K562 (cell line): ENCODE measurements at regions not wholly inside any gene's neighbourhood (a gene's known extent, or its start where the extent isn't known, plus 50 kb on each side); places are given as distances from the start of the nearest gene placed in this dataset.

Source experiments
- ATAC-seq: fragments of 200-7000 bp; cut with Tn5 transposase; 3 replicates; pipeline ENCODE4 v1.9.1; 2020; ENCODE audit warnings: moderate library complexity
- BruUV-seq: library from RNA; stranded (reverse); fragments of 400-500 nt; replicated peaks from 2 replicates; lab custom pipeline; 2021; lab: Mats Ljungman, UMichigan
- CTCF ChIA-PET: fragments of 300-600 bp; formaldehyde crosslinking; extraction: SDS; loops from one replicate; lab custom pipeline; 2021; ENCODE audit warnings: low intra/inter-chr PET ratio; lab: Yijun Ruan, JAX
- POLR2A ChIA-PET: fragments of 300-600, 350-650 bp; sonication (Branson Sonifier 250); formaldehyde crosslinking; extraction: SDS; loops from one replicate; lab custom pipeline; 2021; ENCODE audit warnings: antibody characterized with exemption, inconsistent platforms; lab: Yijun Ruan, JAX
- DNase-seq, 4 experiments: peaks; one replicate each; pipeline versions ENCODE4 v3.0.0 to v3.0.0-alpha.2; 2011 to 2018; ENCODE audit warnings: low spot score in 3 of 4, mixed read lengths in 3 of 4; ENCODE audit errors: extremely low read depth in 1 of 4
- FAIRE-seq: peaks from 2 replicates; lab custom pipeline; 2011; peaks lifted over from hg19 to GRCh38; lab: Jason Lieb, UNC
- H2AFZ ChIP-seq: 2 replicates; pipeline ENCODE4 v1.6.0; 2011; ENCODE audit warnings: low read depth, low read length, control low read depth, inconsistent platforms
- H3K27ac ChIP-seq: fragments of 200-600 bp; 3 replicates; pipeline ENCODE4 v1.8.0; 2011; ENCODE audit warnings: low read depth, mild to moderate bottlenecking, control low read depth, inconsistent platforms, low read length, moderate library complexity, mixed read lengths; ENCODE audit errors: extremely low read depth
- H3K27me3 ChIP-seq, 2 experiments: fragments of 300-600 bp in 1 of 2; 2 replicates in 1 of 2; 3 replicates in 1 of 2; pipeline versions ENCODE4 v1.6.0 to v1.8.0; 2011; ENCODE audit warnings: inconsistent platforms in 2 of 2, low read length in 2 of 2, mild to moderate bottlenecking in 1 of 2, mixed read lengths in 1 of 2, moderate library complexity in 1 of 2; ENCODE audit not compliant: control insufficient read depth in 2 of 2, insufficient read depth in 2 of 2
- H3K36me3 ChIP-seq: fragments of 300-600 bp; 3 replicates; pipeline ENCODE4 v1.8.0; 2011; ENCODE audit warnings: mild to moderate bottlenecking, low read length, inconsistent platforms; ENCODE audit not compliant: control insufficient read depth, insufficient read depth
- H3K4me1 ChIP-seq, 2 experiments: fragments of 200-600 bp in 1 of 2; replicated peaks in 1 of 2; 2 replicates in 1 of 2; 3 replicates in 1 of 2; pipeline versions ENCODE4 v1.5.1 to v1.8.0; 2011; ENCODE audit warnings: inconsistent platforms in 2 of 2, low read length in 2 of 2, mild to moderate bottlenecking in 1 of 2, mixed read lengths in 1 of 2, moderate library complexity in 1 of 2; ENCODE audit not compliant: control insufficient read depth in 2 of 2, insufficient read depth in 2 of 2
- H3K4me2 ChIP-seq: 2 replicates; pipeline ENCODE4 v1.6.1; 2011; ENCODE audit warnings: low read length, control low read depth, inconsistent platforms, mixed read lengths; ENCODE audit not compliant: insufficient read depth
- H3K4me3 ChIP-seq: fragments of 200-600 bp; sonication (generic), shearing (Covaris generic); 2 replicates; pipeline ENCODE4 v1.5.1; 2016; ENCODE audit warnings: control low read depth, inconsistent platforms
- H3K79me2 ChIP-seq: fragments of 200-600 bp; 3 replicates; pipeline ENCODE4 v1.8.0; 2011; ENCODE audit warnings: low read length, inconsistent platforms; ENCODE audit not compliant: control insufficient read depth, insufficient read depth
- H3K9ac ChIP-seq, 2 experiments: 2 replicates each; pipeline versions ENCODE4 v1.6.0 to v1.6.1; 2011; ENCODE audit warnings: low read depth in 2 of 2, low read length in 2 of 2, control low read depth in 1 of 2, inconsistent platforms in 1 of 2, mild to moderate bottlenecking in 1 of 2, mixed read lengths in 1 of 2; ENCODE audit not compliant: insufficient read depth in 1 of 2
- H3K9me1 ChIP-seq: one replicate; pipeline ENCODE4 v1.6.0; 2011; ENCODE audit warnings: inconsistent platforms, mild to moderate bottlenecking, low read length, moderate library complexity; ENCODE audit not compliant: control insufficient read depth, insufficient read depth
- H3K9me3 ChIP-seq: replicated peaks from 2 replicates; pipeline ENCODE4 v1.5.1; 2011; ENCODE audit warnings: low read depth, low read length, inconsistent platforms; ENCODE audit not compliant: control insufficient read depth, insufficient read depth
- H4K20me1 ChIP-seq: replicated peaks from 2 replicates; pipeline ENCODE4 v1.6.1; 2011; ENCODE audit warnings: low read length, inconsistent platforms, mixed read lengths; ENCODE audit not compliant: control insufficient read depth, insufficient read depth
- CBX8 ChIP-seq: fragments of 200-600 bp; sonication (generic); IDR thresholded peaks from 2 replicates; pipeline ENCODE4 v1.6.1; 2012; ENCODE audit warnings: borderline replicate concordance, mixed run types, low read depth, mild to moderate bottlenecking, moderate library complexity, mixed read lengths, low read length, control low read depth, inconsistent platforms; ENCODE audit not compliant: poor library complexity, severe bottlenecking; ENCODE audit errors: extremely low read depth
- EGR1 ChIP-seq: fragments of 450-650 bp; conservative IDR thresholded peaks from 2 replicates; pipeline ENCODE4 v1.6.1; 2017; ENCODE audit warnings: mild to moderate bottlenecking
- ELK3 ChIP-seq: fragments of 450-650 bp; formaldehyde crosslinking; IDR thresholded peaks from 2 replicates; pipeline ENCODE4 v1.4.0; 2020; ENCODE audit warnings: mild to moderate bottlenecking
- KDM4B ChIP-seq, 2 experiments: fragments of 450-650 bp in 1 of 2; sonication (generic) in 1 of 2; IDR thresholded peaks; 2 replicates each; pipeline ENCODE4 v1.6.1; 2016 to 2017; ENCODE audit warnings: borderline replicate concordance in 2 of 2, antibody characterized with exemption in 1 of 2, low read depth in 1 of 2, mild to moderate bottlenecking in 1 of 2
- NFIX ChIP-seq: fragments of 250-450 bp; sonication (Bioruptor Pico); IDR thresholded peaks from 2 replicates; pipeline ENCODE4 v1.4.0; 2020; ENCODE audit warnings: low read depth, mild to moderate bottlenecking, moderate library complexity
- RBBP5 ChIP-seq: fragments of 200-600 bp; sonication (generic); IDR thresholded peaks from 2 replicates; pipeline ENCODE4 v1.6.1; 2012; ENCODE audit warnings: borderline replicate concordance, mild to moderate bottlenecking, low read length, control low read depth, inconsistent platforms; ENCODE audit not compliant: insufficient read depth, poor library complexity, severe bottlenecking
- SMARCE1 ChIP-seq: fragments of 450-650 bp; IDR thresholded peaks from 2 replicates; pipeline ENCODE4 v1.7.1; 2016; ENCODE audit warnings: mild to moderate bottlenecking
- TAF9B ChIP-seq: fragments of 450-650 bp; IDR thresholded peaks from 2 replicates; pipeline ENCODE4 v1.6.1; 2018; ENCODE audit warnings: mild to moderate bottlenecking; ENCODE audit not compliant: partially characterized antibody
- TBL1XR1 ChIP-seq, 2 experiments: IDR thresholded peaks; 2 replicates each; pipeline ENCODE4 v1.6.1; 2012; ENCODE audit warnings: improper control_type of control experiment in 2 of 2, low read length in 2 of 2, mild to moderate bottlenecking in 1 of 2
- TSC22D4 ChIP-seq: fragments of 450-650 bp; IDR thresholded peaks from 2 replicates; pipeline ENCODE4 v1.6.1; 2016; ENCODE audit warnings: missing genetic modification characterization, missing biosample characterization, control low read depth
- ZBTB17 ChIP-seq: fragments of 450-650 bp; formaldehyde crosslinking; IDR thresholded peaks from 2 replicates; pipeline ENCODE4 v1.4.0; 2020; ENCODE audit warnings: mild to moderate bottlenecking
- ZBTB2 ChIP-seq: fragments of 450-650 bp; IDR thresholded peaks from 2 replicates; pipeline ENCODE4 v1.6.1; 2016; ENCODE audit warnings: antibody characterized with exemption
- ZBTB8A ChIP-seq: fragments of 450-650 bp; IDR thresholded peaks from 2 replicates; pipeline ENCODE4 v1.6.1; 2018; ENCODE audit warnings: mild to moderate bottlenecking, moderate library complexity; ENCODE audit not compliant: partially characterized antibody
- ZNF3 ChIP-seq: fragments of 250-450 bp; sonication (Bioruptor Pico); IDR thresholded peaks from 2 replicates; pipeline ENCODE4 v1.5.0; 2021; ENCODE audit warnings: mild to moderate bottlenecking, moderate library complexity
- ZNF785 ChIP-seq: fragments of 250-450 bp; sonication (Bioruptor Pico); IDR thresholded peaks from 2 replicates; pipeline ENCODE4 v1.4.0; 2020; ENCODE audit warnings: mild to moderate bottlenecking
- WGBS: fragments of 100-300 bp; shearing (Covaris generic); methylation state at CpG from one replicate; pipeline ENCODE4 v1.1.6; 2016; ENCODE audit warnings: low coverage, mixed read lengths; ENCODE audit not compliant: insufficient coverage; ENCODE audit errors: missing lambda C conversion rate; 5-methylcytosine and 5-hydroxymethylcytosine counted together
- in situ Hi-C: fragments of 300-500 bp; cut with MboI; formaldehyde crosslinking; loops from 4 replicates; pipeline ENCODE4 v1.15.0; 2018; ENCODE audit warnings: inconsistent platforms, mixed read lengths
- intact Hi-C: fragments of 100-400 bp; cut with micrococcal nuclease; formaldehyde crosslinking; loops from 2 replicates; pipeline ENCODE4 v1.14.2; 2022

DNA sequence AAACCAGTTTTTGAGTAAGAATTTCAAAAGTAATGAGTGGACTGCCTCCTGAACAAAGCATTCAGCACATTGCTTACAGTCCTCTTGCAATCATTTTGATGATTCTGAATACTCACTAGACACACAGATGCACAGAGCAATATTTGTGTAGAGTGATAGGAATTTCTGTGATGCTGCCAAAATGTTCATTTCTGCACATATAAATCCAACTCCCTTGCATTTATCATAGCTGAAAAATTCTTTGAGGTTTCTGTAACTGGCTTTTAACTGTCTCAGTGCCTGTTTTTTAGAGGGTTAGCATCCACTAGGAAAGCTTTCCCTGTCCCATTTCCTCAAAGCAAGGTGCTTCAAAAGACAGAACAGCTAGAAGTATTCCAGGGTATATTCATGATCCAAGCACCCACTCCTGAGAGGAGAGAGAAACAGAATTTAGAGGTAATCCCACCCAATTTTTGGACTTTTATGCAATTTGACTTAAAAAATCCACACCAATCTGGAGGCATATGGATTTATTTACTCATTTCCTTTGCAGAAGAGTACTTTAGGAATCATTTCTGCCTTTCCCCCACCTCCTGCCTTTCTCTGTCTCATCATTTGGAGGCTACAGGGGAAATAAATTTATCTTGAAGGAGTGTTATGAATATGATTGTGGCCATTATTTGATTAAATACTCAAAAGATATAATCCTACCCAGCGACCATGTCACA, 234.5 kb upstream of the SLIT2 start (continued):
- no peak for TF ChIP-seq NFIX (CRISPR knock-in tag)

DNA sequence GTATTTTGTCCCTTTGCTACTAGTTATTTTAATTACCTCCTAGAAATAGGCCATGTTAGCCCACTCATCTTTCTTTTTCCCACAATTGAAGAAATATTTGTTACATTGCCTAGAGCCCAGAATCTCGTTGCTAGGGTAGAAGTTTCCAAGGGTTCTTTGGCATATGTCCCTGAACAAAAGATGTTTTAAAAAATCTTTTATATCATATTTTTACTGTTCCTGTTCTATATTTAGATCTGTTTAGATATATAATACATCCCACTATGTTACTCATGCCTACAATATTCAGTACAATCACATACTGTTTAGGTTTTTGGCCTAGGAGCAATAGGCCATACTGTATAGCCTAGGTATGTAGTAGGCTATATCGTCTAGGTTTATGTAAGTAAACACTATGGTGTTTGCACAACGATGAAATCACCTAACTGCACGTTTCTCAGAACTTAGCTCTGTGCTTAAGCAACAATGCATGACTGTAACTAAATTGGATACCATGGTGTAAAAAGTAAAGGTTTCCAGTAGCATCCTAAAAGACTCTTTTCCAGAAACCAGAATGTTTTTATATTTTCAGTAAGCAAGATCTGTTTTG, 236.0 kb upstream of the SLIT2 start:
- no TSS peak for BruUV-seq
- DNase-seq (no peak), FAIRE-seq (no peak), ATAC-seq (no peak)
- intact Hi-C loops = no loop called here
- no peak overlapping the region for H3K4me3 ChIP-seq
- no peaks in the 10 kb centered on the region for H3K9me1 ChIP-seq
- no peak overlapping the region for H3K27ac ChIP-seq
- no peaks in the 10 kb centered on the region for H3K9me3 ChIP-seq
- no peaks in the 10 kb centered on the region for H3K27me3 ChIP-seq
- H3K36me3 ChIP-seq = no peaks in the 10 kb centered on the region
- H3K4me1 ChIP-seq = no peaks in the 10 kb centered on the region
- no peak overlapping the region for H2AFZ ChIP-seq
- H3K9ac ChIP-seq = no peak overlapping the region
- no peak overlapping the region for H3K4me2 ChIP-seq
- in situ Hi-C loops = no loop called here
- ChIA-PET CTCF (no interaction called here), POLR2A (no interaction called here)
- TF ChIP-seq ZBTB17 (CRISPR knock-in tag) (no peak), ZNF785 (CRISPR knock-in tag) (no peak), EGR1 (no peak), SMARCE1 (no peak), TBL1XR1 (IDR thresholded peaks at IDR 0.05; ENCODE audit: low read length in 2 of 2) (no peak), TSC22D4 (tag) (no peak), ZBTB8A (no peak), RBBP5 (no peak), KDM4B (IDR thresholded peaks at IDR 0.05; ENCODE audit: borderline replicate concordance in 2 of 2, low read depth in 1 of 2) (no peak), ZNF3 (CRISPR knock-in tag) (no peak), CBX8 (no peak), ZBTB2 (no peak), TAF9B (no peak), ELK3 (no peak)
- no peaks in the 10 kb centered on the region for H4K20me1 ChIP-seq
- H3K79me2 ChIP-seq = no peaks in the 10 kb centered on the region
- WGBS = 0% methylated on average over 4 of the region's 4 CpGs
